NB4 (cell line): ENCODE measurements at regions not wholly inside any gene's neighbourhood (a gene's known extent, or its start where the extent isn't known, plus 50 kb on each side); places are given as distances from the start of the nearest gene placed in this dataset.
A peak's percentile ranks its signal among the peaks of the same experiment; 100 is the strongest.

Experiments
- DNase-seq: peaks from one replicate; pipeline ENCODE4 v3.0.0; 2010; ENCODE audit warnings: low read depth
- H3K4me3 ChIP-seq: one replicate; pipeline ENCODE4 v1.5.1; 2011; ENCODE audit warnings: mild to moderate bottlenecking, low read depth, low read length, moderate library complexity
- MYC ChIP-seq: IDR thresholded peaks from 2 replicates; pipeline ENCODE4 v1.6.1; 2011; ENCODE audit warnings: low read depth, low read length
- POLR2A ChIP-seq: IDR thresholded peaks from 2 replicates; pipeline ENCODE4 v1.6.1; 2011; ENCODE audit warnings: mild to moderate bottlenecking; ENCODE audit not compliant: insufficient read length; ENCODE audit errors: extremely low read depth
- TF ChIP-seq, protein P1 (sequence below): IDR thresholded peaks from one replicate; pipeline ENCODE4 v1.5.1; 2012; ENCODE audit warnings: low read depth, low read length
- TF ChIP-seq, protein P2 (sequence below): IDR thresholded peaks from 2 replicates; pipeline ENCODE4 v1.6.1; 2011; ENCODE audit warnings: low read depth, low read length

DNA sequence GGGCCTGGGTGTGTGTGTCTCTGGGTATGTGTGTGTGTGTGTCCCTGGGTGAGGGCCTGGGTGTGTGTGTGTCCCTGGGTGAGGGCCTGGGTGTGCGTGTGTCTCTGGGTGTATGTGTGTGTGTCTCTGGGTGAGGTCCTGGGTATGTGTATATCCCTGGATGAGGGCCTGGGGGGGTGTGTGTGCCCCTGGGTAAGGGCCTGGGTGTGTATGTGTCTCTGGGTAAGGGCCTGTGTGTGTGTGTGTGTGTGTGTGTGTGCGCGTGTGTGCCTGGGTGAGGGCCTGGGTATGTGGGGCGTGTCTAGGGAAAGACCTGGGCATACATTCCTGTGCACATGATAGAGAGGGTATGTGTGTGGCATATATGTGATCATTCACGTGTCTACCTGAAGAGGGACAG is 155.1 kb upstream of the ZC3H12A start:
- TF ChIP-seq POLR2A (no peak), MYC (no peak)
- TF ChIP-seq, protein P1, sequence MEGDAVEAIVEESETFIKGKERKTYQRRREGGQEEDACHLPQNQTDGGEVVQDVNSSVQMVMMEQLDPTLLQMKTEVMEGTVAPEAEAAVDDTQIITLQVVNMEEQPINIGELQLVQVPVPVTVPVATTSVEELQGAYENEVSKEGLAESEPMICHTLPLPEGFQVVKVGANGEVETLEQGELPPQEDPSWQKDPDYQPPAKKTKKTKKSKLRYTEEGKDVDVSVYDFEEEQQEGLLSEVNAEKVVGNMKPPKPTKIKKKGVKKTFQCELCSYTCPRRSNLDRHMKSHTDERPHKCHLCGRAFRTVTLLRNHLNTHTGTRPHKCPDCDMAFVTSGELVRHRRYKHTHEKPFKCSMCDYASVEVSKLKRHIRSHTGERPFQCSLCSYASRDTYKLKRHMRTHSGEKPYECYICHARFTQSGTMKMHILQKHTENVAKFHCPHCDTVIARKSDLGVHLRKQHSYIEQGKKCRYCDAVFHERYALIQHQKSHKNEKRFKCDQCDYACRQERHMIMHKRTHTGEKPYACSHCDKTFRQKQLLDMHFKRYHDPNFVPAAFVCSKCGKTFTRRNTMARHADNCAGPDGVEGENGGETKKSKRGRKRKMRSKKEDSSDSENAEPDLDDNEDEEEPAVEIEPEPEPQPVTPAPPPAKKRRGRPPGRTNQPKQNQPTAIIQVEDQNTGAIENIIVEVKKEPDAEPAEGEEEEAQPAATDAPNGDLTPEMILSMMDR, result no peak
- TF ChIP-seq, protein P2, sequence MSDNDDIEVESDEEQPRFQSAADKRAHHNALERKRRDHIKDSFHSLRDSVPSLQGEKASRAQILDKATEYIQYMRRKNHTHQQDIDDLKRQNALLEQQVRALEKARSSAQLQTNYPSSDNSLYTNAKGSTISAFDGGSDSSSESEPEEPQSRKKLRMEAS, result no peak
- no peak overlapping the region for H3K4me3 ChIP-seq
- no peak for DNase-seq

DNA sequence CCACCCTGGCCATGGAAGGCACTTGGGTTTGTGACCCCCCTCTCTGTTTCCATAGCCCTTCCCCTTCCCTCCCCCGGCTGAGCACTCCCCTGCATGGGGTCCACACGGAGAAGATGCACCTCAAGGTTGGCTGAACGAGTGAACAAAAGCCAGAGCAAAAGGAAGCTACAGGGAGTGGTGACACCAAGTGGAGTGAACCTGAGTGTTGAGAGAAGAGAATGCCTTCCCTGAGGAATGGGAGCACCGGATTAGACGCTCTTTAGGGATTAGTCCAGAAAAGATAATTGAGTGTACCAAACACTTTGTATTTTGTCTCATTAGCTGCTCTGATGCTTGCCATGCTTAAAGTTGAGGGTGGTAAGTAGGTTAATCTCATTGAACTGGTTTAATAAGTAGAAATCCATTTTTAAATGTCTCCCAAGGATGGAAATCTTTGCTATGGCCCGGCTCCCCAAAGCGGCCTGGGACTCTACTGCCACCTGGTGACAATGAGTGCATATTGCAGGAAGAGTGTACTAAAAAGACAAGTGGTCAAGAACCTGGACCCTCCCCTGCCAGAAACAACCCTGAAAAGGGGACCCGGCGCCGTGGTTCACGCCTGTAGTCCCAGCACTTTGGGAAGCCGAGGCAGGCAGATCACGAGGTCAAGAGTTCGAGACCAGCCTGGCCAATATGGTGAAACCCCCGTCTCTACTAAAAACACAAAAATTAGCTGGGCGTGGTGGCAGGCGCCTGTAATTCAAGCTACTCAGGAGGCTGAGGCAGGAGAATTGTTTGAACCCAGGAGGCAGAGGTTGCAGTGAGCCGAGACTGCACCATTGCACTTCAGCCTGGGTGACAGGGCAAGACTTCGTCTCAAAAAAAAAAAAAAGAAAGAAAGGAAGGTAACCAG is 150.6 kb upstream of the ZC3H12A start:
- TF ChIP-seq, protein P1, result peak; percentile 88
- no peak for TF ChIP-seq POLR2A
- peak; percentile 55 for DNase-seq
- H3K4me3 ChIP-seq, result no peak overlapping the region

DNA sequence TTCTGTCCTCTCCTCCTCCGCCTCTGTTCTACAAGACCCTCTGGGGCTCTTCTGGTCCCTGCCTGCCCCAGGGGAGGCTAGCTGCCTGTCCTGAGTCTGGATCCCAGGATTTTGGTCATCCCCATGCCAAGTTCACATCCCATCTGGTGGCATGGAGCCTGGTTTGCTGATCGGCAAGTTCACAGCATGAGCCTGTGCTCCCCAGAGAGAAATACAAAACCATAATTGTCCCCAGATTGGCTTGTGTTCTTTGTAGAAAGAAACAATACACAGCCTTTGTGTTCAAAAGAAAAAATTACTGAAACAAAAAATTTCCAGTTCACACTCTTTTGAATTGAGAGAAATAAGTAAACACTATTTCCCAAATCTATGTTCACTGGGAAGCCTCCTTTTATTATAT is 149.4 kb upstream of the ZC3H12A start:
- no peak for DNase-seq
- TF ChIP-seq, protein P2, result no peak
- TF ChIP-seq POLR2A, result no peak
- TF ChIP-seq, protein P1, result no peak
- no peak for TF ChIP-seq MYC
- H3K4me3 ChIP-seq, result no peak overlapping the region

DNA sequence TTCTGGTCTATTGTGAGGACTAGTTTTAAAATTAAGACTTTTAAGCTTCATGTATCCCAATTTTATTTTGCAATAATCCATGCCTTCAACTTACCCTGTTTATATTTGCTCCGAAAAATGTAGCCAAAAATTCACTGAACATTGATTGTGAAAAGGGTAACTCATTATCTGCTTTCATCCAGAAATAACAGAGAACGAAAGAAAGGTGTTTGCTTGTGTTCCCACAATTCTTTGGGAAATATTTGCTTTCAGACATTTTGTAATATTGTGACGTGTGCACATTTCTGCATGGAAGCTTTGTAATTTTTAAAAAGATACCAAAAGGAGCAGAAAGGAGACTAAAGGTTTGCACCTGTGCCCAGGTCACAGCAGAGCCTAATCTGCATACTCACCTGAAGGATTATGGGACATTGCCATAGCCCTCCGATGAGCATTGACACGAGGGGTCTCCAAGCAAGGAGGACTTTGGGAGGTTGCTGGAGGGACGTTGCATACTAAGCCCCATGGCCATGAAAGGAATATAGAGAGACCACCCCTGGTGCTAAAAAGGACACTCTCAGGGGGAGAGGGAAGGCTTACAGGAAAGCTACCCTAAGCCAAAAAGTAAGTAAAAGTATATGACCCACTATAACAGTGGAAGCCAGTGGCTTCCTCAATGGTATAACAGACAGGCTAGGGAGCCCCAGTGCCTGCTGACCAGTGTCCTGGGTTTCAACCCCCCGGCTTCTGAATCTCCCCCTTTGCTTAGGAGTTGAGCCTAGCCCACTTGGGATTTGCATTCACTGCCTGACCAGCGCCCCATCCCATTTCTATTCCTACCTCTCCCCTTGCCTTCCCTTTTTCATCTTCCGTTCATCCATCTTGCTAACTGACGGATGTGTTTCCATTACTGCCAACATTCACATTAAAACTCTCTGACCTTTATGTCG is 148.6 kb upstream of the ZC3H12A start:
- no peak overlapping the region for H3K4me3 ChIP-seq
- TF ChIP-seq, protein P2, result no peak
- TF ChIP-seq, protein P1, result no peak
- no peak for TF ChIP-seq MYC
- TF ChIP-seq POLR2A, result no peak
- no peak for DNase-seq

DNA sequence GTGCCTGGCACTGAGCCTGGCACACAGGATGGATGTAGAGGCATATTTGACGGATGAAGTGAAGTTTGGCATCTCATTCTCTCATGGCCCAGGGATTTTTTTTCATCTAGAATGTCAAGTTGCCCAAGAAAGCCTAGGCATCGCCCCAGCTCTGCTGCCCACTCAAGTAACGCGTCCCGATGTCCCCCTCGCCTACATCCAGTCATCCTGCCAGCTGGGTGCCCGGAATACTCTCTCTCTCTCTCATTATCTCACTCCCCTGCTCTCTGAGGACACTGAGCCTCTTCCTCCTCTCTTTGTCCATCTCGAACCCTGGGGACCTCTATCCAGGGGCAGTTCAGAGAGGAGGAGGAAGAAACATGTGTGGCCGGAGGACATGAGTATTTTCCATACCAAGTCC is 142.3 kb upstream of the ZC3H12A start:
- H3K4me3 ChIP-seq, result no peak overlapping the region

More for the DNA sequence above, 142.3 kb upstream of the ZC3H12A start:
- TF ChIP-seq POLR2A, result no peak
- TF ChIP-seq MYC, result no peak
- TF ChIP-seq, protein P2, result no peak
- TF ChIP-seq, protein P1, result no peak
- DNase-seq, result no peak
